ENCODE measurements at regions not wholly inside any gene's neighbourhood (a gene's known extent, or its start where the extent isn't known, plus 50 kb on each side); places are given as distances from the start of the nearest gene placed in this dataset.

GRCh38 chr16:51553910-51554309, 402.8 kb upstream of the SALL1 start:
- TF ChIP-seq CTCF (IDR thresholded peaks at IDR 0.05; ENCODE audit: control extremely low read depth, extremely low read depth): no peak
- Histone ChIP-seq H3K27ac (ENCODE audit: low read depth in 1 of 2, low read length in 1 of 2) (no peak overlapping the region), H3K36me3 (ENCODE audit: control insufficient read depth in 4 of 4, insufficient read depth in 4 of 4, low read length in 4 of 4) (no peaks in the 10 kb centered on the region), H3K9me3 (ENCODE audit: control insufficient read depth in 4 of 4, insufficient read depth in 3 of 4, low read length in 3 of 4) (no peaks in the 10 kb centered on the region), H3K27me3 (ENCODE audit: control insufficient read depth in 3 of 3, insufficient read depth in 3 of 3, low read length in 2 of 3) (peaks cover 0 to 7% (median 4%) of the 10 kb centered on the region in 3 donors), H3K9ac (ENCODE audit: insufficient read depth in 1 of 2, low read length in 2 of 2) (no peak overlapping the region), H3K4me1 (ENCODE audit: control insufficient read depth in 5 of 5, insufficient read depth in 5 of 5, low read length in 5 of 5) (no peaks in the 10 kb centered on the region), H3K4me3 (no peak overlapping the region)
- DNase-seq (no peak), ATAC-seq (ENCODE audit: insufficient read depth, low FRiP score) (no peak)
- 91 to 92% methylated on average over 7 of the region's 7 CpGs for WGBS, 2 donors

GRCh38 chr16:51553314-51553713, 402.2 kb upstream of the SALL1 start:
- Histone ChIP-seq H3K4me3 (no peak overlapping the region), H3K27ac (ENCODE audit: low read depth in 1 of 2, low read length in 1 of 2) (no peak overlapping the region), H3K9ac (ENCODE audit: insufficient read depth in 1 of 2, low read length in 2 of 2) (no peak overlapping the region), H3K4me1 (ENCODE audit: control insufficient read depth in 5 of 5, insufficient read depth in 5 of 5, low read length in 5 of 5) (no peaks in the 10 kb centered on the region), H3K9me3 (ENCODE audit: control insufficient read depth in 4 of 4, insufficient read depth in 3 of 4, low read length in 3 of 4) (no peaks in the 10 kb centered on the region), H3K36me3 (ENCODE audit: control insufficient read depth in 4 of 4, insufficient read depth in 4 of 4, low read length in 4 of 4) (no peaks in the 10 kb centered on the region), H3K27me3 (ENCODE audit: control insufficient read depth in 3 of 3, insufficient read depth in 3 of 3, low read length in 2 of 3) (peaks cover 0 to 7% (median 4%) of the 10 kb centered on the region in 3 donors)
- no peak for ATAC-seq (ENCODE audit: insufficient read depth, low FRiP score)
- DNase-seq: no peak
- 94 to 98% methylated on average over 2 of the region's 2 CpGs for WGBS, 2 donors
- no peak for TF ChIP-seq CTCF (IDR thresholded peaks at IDR 0.05; ENCODE audit: control extremely low read depth, extremely low read depth)

GRCh38 chr16:51550800-51551347, 399.8 kb upstream of the SALL1 start:
- H3K9ac ChIP-seq (ENCODE audit: insufficient read depth in 1 of 2, low read length in 2 of 2): no peak overlapping the region
- DNase-seq (peak in 1 of 3 donors; percentile 19), ATAC-seq (ENCODE audit: insufficient read depth, low FRiP score) (no peak)
- no peak for TF ChIP-seq CTCF (IDR thresholded peaks at IDR 0.05; ENCODE audit: control extremely low read depth, extremely low read depth)
- peaks cover 0 to 4% (median 2%) of the 10 kb centered on the region in 4 donors for H3K9me3 ChIP-seq (ENCODE audit: control insufficient read depth in 4 of 4, insufficient read depth in 3 of 4, low read length in 3 of 4)
- WGBS, 2 donors: 53 to 70% methylated on average over 4 of the region's 4 CpGs
- H3K4me1 ChIP-seq (ENCODE audit: control insufficient read depth in 5 of 5, insufficient read depth in 5 of 5, low read length in 5 of 5): no peaks in the 10 kb centered on the region
- H3K36me3 ChIP-seq (ENCODE audit: control insufficient read depth in 4 of 4, insufficient read depth in 4 of 4, low read length in 4 of 4): no peaks in the 10 kb centered on the region
- H3K4me3 ChIP-seq: no peak overlapping the region
- no peak overlapping the region for H3K27ac ChIP-seq (ENCODE audit: low read depth in 1 of 2, low read length in 1 of 2)
- H3K27me3 ChIP-seq (ENCODE audit: control insufficient read depth in 3 of 3, insufficient read depth in 3 of 3, low read length in 2 of 3): peaks cover 0 to 3% (median 0%) of the 10 kb centered on the region in 3 donors

DNA sequence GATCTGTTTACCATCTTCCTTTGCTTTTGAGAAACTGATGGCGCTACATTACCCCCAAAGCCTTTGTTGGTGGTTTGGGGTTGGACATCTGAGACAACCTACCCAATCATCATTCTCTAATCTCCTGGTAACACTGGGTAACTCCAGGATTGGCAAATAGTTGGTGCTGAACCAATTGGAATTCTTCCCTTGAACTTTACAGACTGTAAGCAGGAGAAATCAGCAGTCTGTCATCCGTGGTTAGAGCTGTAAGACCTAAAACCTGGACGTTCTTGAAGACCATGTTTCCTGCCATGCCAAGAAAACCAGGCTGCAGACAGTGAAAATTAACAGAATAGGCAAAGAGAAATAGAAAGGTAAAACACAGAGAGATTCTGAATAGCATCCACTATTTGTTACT, 398.8 kb upstream of the SALL1 start:
- 59 to 65% methylated on average over 3 of the region's 3 CpGs for WGBS, 2 donors
- peaks cover 0 to 5% (median 0%) of the 10 kb centered on the region in 5 donors for H3K4me1 ChIP-seq (ENCODE audit: control insufficient read depth in 5 of 5, insufficient read depth in 5 of 5, low read length in 5 of 5)

More for the DNA sequence above, 398.8 kb upstream of the SALL1 start:
- ATAC-seq (ENCODE audit: insufficient read depth, low FRiP score) (no peak), DNase-seq (no peak)
- Histone ChIP-seq H3K9me3 (ENCODE audit: control insufficient read depth in 4 of 4, insufficient read depth in 3 of 4, low read length in 3 of 4) (peaks cover 0 to 4% (median 2%) of the 10 kb centered on the region in 4 donors), H3K9ac (ENCODE audit: insufficient read depth in 1 of 2, low read length in 2 of 2) (no peak overlapping the region), H3K4me3 (no peak overlapping the region), H3K36me3 (ENCODE audit: control insufficient read depth in 4 of 4, insufficient read depth in 4 of 4, low read length in 4 of 4) (no peaks in the 10 kb centered on the region), H3K27me3 (ENCODE audit: control insufficient read depth in 3 of 3, insufficient read depth in 3 of 3, low read length in 2 of 3) (peaks cover 0 to 3% (median 2%) of the 10 kb centered on the region in 3 donors), H3K27ac (ENCODE audit: low read depth in 1 of 2, low read length in 1 of 2) (no peak overlapping the region)
- TF ChIP-seq CTCF (IDR thresholded peaks at IDR 0.05; ENCODE audit: control extremely low read depth, extremely low read depth): no peak

Measured in lung (tissue), 11 donors.